ENCODE measurements at regions not wholly inside any gene's neighbourhood (a gene's known extent, or its start where the extent isn't known, plus 50 kb on each side); places are given as distances from the start of the nearest gene placed in this dataset.

DNA sequence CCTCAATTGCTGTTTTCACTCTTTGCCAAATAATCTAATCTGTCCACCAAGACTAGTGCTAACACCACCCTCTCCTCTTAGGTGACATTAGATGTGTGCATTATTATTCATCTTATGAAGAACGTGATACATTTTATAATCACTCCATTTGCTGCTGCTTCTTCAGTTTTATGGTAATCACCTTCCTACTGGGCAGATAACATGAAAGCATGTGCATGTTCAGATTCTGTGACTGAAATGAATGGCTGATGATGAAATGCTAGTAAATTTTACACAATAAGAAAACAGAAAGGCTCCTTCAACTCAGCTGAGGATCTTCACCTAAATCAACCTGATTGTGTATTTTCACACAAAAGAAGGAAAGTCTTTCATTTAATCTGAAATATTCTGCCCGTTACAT is 577.6 kb downstream of the CSNK1G3 start:
- Histone ChIP-seq H3K36me3 (ENCODE audit: control insufficient read depth, insufficient read depth, low read length) (no peaks in the 10 kb centered on the region), H2AFZ (ENCODE audit: low read depth, low read length) (no peak overlapping the region), H3K9me1 (ENCODE audit: control insufficient read depth, insufficient read depth, low read length) (no peaks in the 10 kb centered on the region), H3K79me2 (ENCODE audit: control insufficient read depth, insufficient read depth, low read length) (no peaks in the 10 kb centered on the region), H3K27ac (ENCODE audit: extremely low read depth, low read depth, low read length) (no peak overlapping the region), H3K9me3 (replicated peaks; ENCODE audit: control insufficient read depth, insufficient read depth, low read depth, low read length) (no peaks in the 10 kb centered on the region), H3K27me3 (ENCODE audit: control insufficient read depth in 2 of 2, insufficient read depth in 2 of 2, low read length in 2 of 2) (no peaks in the 10 kb centered on the region), H4K20me1 (replicated peaks; ENCODE audit: control insufficient read depth, insufficient read depth, low read length) (no peaks in the 10 kb centered on the region), H3K4me3 (no peak overlapping the region), H3K9ac (ENCODE audit: insufficient read depth in 1 of 2, low read depth in 2 of 2, low read length in 2 of 2) (no peak overlapping the region), H3K4me2 (ENCODE audit: insufficient read depth, low read length) (no peak overlapping the region), H3K4me1 (replicated peaks in 1 of 2; ENCODE audit: control insufficient read depth in 2 of 2, insufficient read depth in 2 of 2, low read length in 2 of 2) (no peaks in the 10 kb centered on the region)
- ChIA-PET POLR2A (no interaction called here), CTCF (ENCODE audit: low intra/inter-chr PET ratio) (no interaction called here)
- intact Hi-C loops (cut with micrococcal nuclease): no loop called here
- WGBS (ENCODE audit: insufficient coverage, low coverage, missing lambda C conversion rate): 0% methylated on average over 2 of the region's 2 CpGs
- no peak for TF ChIP-seq KLF16 (IDR thresholded peaks at IDR 0.05)
- TF ChIP-seq, protein P1, sequence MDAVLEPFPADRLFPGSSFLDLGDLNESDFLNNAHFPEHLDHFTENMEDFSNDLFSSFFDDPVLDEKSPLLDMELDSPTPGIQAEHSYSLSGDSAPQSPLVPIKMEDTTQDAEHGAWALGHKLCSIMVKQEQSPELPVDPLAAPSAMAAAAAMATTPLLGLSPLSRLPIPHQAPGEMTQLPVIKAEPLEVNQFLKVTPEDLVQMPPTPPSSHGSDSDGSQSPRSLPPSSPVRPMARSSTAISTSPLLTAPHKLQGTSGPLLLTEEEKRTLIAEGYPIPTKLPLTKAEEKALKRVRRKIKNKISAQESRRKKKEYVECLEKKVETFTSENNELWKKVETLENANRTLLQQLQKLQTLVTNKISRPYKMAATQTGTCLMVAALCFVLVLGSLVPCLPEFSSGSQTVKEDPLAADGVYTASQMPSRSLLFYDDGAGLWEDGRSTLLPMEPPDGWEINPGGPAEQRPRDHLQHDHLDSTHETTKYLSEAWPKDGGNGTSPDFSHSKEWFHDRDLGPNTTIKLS (IDR thresholded peaks at IDR 0.05; ENCODE audit: borderline replicate concordance, low read depth): no peak
- no peak for TF ChIP-seq SMAD4 (CRISPR knock-in tag; conservative IDR thresholded peaks at IDR 0.05)
- no peak for TF ChIP-seq HLTF (IDR thresholded peaks at IDR 0.05)
- TF ChIP-seq ZNF551 (CRISPR knock-in tag; IDR thresholded peaks at IDR 0.05): no peak
- no peak for TF ChIP-seq SIX5 (IDR thresholded peaks at IDR 0.05; ENCODE audit: borderline replicate concordance in 1 of 2, insufficient read depth in 1 of 2, low read depth in 1 of 2, low read length in 2 of 2)
- no peak for TF ChIP-seq LEF1 (IDR thresholded peaks at IDR 0.05)
- FAIRE-seq: no peak
- in situ Hi-C loops (cut with MboI): no loop called here
- no peak for ATAC-seq
- no TSS peak for BruUV-seq (replicated peaks)
- no peak for DNase-seq (ENCODE audit: extremely low read depth in 1 of 4, low spot score in 3 of 4)

Measured in K562 (cell line).